PFSK-1 (cell line): ENCODE measurements at regions not wholly inside any gene's neighbourhood (a gene's known extent, or its start where the extent isn't known, plus 50 kb on each side); places are given as distances from the start of the nearest gene placed in this dataset.

Source experiments
- FOXP2 ChIP-seq: optimal IDR thresholded peaks from 2 replicates; pipeline ENCODE3; 2011; ENCODE audit warnings: borderline replicate concordance, control low read depth, inconsistent platforms; ENCODE audit not compliant: insufficient read depth; ENCODE audit errors: extremely low read length, extremely low read depth
- POLR2AphosphoS5 ChIP-seq: IDR thresholded peaks from 2 replicates; pipeline ENCODE4 v1.6.1; 2012; ENCODE audit warnings: low read depth, mild to moderate bottlenecking, control low read depth, low read length, moderate library complexity
- REST ChIP-seq, 2 experiments: IDR thresholded peaks; 2 replicates each; pipeline versions ENCODE4 v1.6.1 to v1.8.0; 2011 to 2012; ENCODE audit warnings: low read depth in 2 of 2, low read length in 2 of 2, control low read depth in 1 of 2, inconsistent platforms in 1 of 2, mild to moderate bottlenecking in 1 of 2, moderate library complexity in 1 of 2; ENCODE audit not compliant: insufficient read depth in 1 of 2
- SIN3A ChIP-seq: IDR thresholded peaks from 2 replicates; pipeline ENCODE4 v1.6.1; 2012; ENCODE audit warnings: mild to moderate bottlenecking, low read length, moderate library complexity, borderline replicate concordance; ENCODE audit not compliant: insufficient read depth
- TAF1 ChIP-seq: IDR thresholded peaks from 2 replicates; pipeline ENCODE4 v1.6.1; 2012; ENCODE audit warnings: low read length, control low read depth, borderline replicate concordance; ENCODE audit not compliant: insufficient read depth

GRCh38 chr21:15560383-15561056, 169.3 kb upstream of the USP25 start:
- TF ChIP-seq REST (IDR thresholded peaks at IDR 0.05; ENCODE audit: insufficient read depth in 1 of 2, low read depth in 2 of 2, low read length in 2 of 2) (no peak), POLR2AphosphoS5 (no peak), TAF1 (no peak), SIN3A (no peak), FOXP2 (no peak)

GRCh38 chr21:15562748-15563147, 167.0 kb upstream of the USP25 start:
- TF ChIP-seq FOXP2 (no peak), SIN3A (no peak), TAF1 (no peak), POLR2AphosphoS5 (no peak)

GRCh38 chr21:15564907-15565306, 164.9 kb upstream of the USP25 start:
- TF ChIP-seq FOXP2 (no peak), POLR2AphosphoS5 (no peak), SIN3A (no peak), REST (IDR thresholded peaks at IDR 0.05; ENCODE audit: insufficient read depth in 1 of 2, low read depth in 2 of 2, low read length in 2 of 2) (no peak), TAF1 (no peak)

- TF ChIP-seq TAF1, result no peak
- TF ChIP-seq POLR2AphosphoS5, result no peak
- no peak for TF ChIP-seq REST (IDR thresholded peaks at IDR 0.05; ENCODE audit: insufficient read depth in 1 of 2, low read depth in 2 of 2, low read length in 2 of 2)
- no peak for TF ChIP-seq SIN3A
- no peak for TF ChIP-seq FOXP2
These were observed 163.1 kb upstream of the USP25 start for GRCh38 chr21:15566703-15567102.

GRCh38 chr21:15567191-15567590, 162.6 kb upstream of the USP25 start:
- TF ChIP-seq FOXP2 (no peak), SIN3A (no peak), TAF1 (no peak), REST (IDR thresholded peaks at IDR 0.05; ENCODE audit: insufficient read depth in 1 of 2, low read depth in 2 of 2, low read length in 2 of 2) (no peak), POLR2AphosphoS5 (no peak)
